Loucy (cell line): ENCODE measurements at regions not wholly inside any gene's neighbourhood (a gene's known extent, or its start where the extent isn't known, plus 50 kb on each side); places are given as distances from the start of the nearest gene placed in this dataset.

Experiments
- EZH2phosphoT487 ChIP-seq: fragments of 200-600 bp; IDR thresholded peaks from 2 replicates; pipeline ENCODE4 v1.6.1; 2018; ENCODE audit warnings: antibody characterized with exemption, mild to moderate bottlenecking, moderate library complexity, borderline replicate concordance
- TF ChIP-seq, protein P1 (sequence below): fragments of 200-600 bp; sonication (generic); conservative IDR thresholded peaks from 2 replicates; pipeline ENCODE4 v1.5.1; 2014; ENCODE audit warnings: mild to moderate bottlenecking, antibody characterized with exemption, low read length

DNA sequence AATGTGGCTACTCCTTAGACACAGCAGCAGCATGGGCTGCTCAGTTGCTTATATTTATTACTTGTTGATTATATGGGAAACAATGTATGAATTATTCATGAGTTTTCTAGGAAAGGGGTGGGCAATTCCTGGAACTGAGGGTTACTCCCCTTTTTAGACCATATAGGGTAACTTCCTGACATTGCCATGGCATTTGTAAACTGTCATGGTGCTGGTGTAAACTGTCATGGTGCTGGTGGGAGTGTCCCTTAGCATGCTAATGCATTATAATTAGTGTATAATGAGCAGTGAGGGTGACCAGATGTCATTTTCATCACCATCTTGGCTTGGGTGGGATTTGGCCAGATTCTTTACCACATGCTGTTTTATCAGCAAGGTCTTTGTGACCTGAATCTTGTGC lies 734.6 kb upstream of the PTPRD start:
- TF ChIP-seq, protein P1, sequence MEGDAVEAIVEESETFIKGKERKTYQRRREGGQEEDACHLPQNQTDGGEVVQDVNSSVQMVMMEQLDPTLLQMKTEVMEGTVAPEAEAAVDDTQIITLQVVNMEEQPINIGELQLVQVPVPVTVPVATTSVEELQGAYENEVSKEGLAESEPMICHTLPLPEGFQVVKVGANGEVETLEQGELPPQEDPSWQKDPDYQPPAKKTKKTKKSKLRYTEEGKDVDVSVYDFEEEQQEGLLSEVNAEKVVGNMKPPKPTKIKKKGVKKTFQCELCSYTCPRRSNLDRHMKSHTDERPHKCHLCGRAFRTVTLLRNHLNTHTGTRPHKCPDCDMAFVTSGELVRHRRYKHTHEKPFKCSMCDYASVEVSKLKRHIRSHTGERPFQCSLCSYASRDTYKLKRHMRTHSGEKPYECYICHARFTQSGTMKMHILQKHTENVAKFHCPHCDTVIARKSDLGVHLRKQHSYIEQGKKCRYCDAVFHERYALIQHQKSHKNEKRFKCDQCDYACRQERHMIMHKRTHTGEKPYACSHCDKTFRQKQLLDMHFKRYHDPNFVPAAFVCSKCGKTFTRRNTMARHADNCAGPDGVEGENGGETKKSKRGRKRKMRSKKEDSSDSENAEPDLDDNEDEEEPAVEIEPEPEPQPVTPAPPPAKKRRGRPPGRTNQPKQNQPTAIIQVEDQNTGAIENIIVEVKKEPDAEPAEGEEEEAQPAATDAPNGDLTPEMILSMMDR = no peak
- no peak for TF ChIP-seq EZH2phosphoT487
